GM12891 (cell line): ENCODE measurements at regions not wholly inside any gene's neighbourhood (a gene's known extent, or its start where the extent isn't known, plus 50 kb on each side); places are given as distances from the start of the nearest gene placed in this dataset.

Experiments used
- DNase-seq: peaks from one replicate; pipeline ENCODE4 v3.0.0; 2011; ENCODE audit warnings: low spot score; ENCODE audit not compliant: insufficient read length
- FAIRE-seq: peaks from 2 replicates; lab custom pipeline; 2011; peaks lifted over from hg19 to GRCh38; lab: Jason Lieb, UNC
- PAX5 ChIP-seq: IDR thresholded peaks from 2 replicates; pipeline ENCODE4 v1.6.1; 2011; ENCODE audit warnings: low read length, moderate library complexity, mild to moderate bottlenecking; ENCODE audit not compliant: insufficient read depth, severe bottlenecking
- POLR2A ChIP-seq: IDR thresholded peaks from 2 replicates; pipeline ENCODE4 v1.6.1; 2011; ENCODE audit warnings: low read depth, low read length, control low read depth
- POLR2AphosphoS5 ChIP-seq: IDR thresholded peaks from 2 replicates; pipeline ENCODE4 v1.6.1; 2011; ENCODE audit warnings: low read depth, low read length, control low read depth
- POU2F2 ChIP-seq: IDR thresholded peaks from 2 replicates; pipeline ENCODE4 v1.6.1; 2011; ENCODE audit warnings: low read depth, mild to moderate bottlenecking, control low read depth, low read length, moderate library complexity
- SPI1 ChIP-seq: IDR thresholded peaks from 2 replicates; pipeline ENCODE4 v1.6.1; 2011; ENCODE audit warnings: low read depth, low read length, control low read depth
- TAF1 ChIP-seq: IDR thresholded peaks from 2 replicates; pipeline ENCODE4 v1.6.1; 2011; ENCODE audit warnings: low read depth, low read length, control low read depth

- TF ChIP-seq TAF1 (no peak), PAX5 (no peak), POLR2AphosphoS5 (no peak), SPI1 (no peak), POU2F2 (no peak), POLR2A (no peak)
- DNase-seq (no peak), FAIRE-seq (no peak)
These were observed 725.1 kb downstream of the SORCS1 start for GRCh38 chr10:106439366-106439765.

GRCh38 chr10:106438386-106438785 lies 726.1 kb downstream of the SORCS1 start:
- DNase-seq: no peak
- TF ChIP-seq POU2F2 (no peak), POLR2A (no peak), SPI1 (no peak), PAX5 (no peak), POLR2AphosphoS5 (no peak), TAF1 (no peak)
- no peak for FAIRE-seq

GRCh38 chr10:106436123-106436715 lies 728.3 kb downstream of the SORCS1 start:
- FAIRE-seq: no peak

GRCh38 chr10:106435081-106435480 lies 729.4 kb downstream of the SORCS1 start:
- FAIRE-seq (no peak), DNase-seq (no peak)
- TF ChIP-seq PAX5 (no peak), POU2F2 (no peak), POLR2A (no peak), POLR2AphosphoS5 (no peak), SPI1 (no peak), TAF1 (no peak)

More at GRCh38 chr10:106436123-106436715, 728.3 kb downstream of the SORCS1 start:
- DNase-seq: no peak
- TF ChIP-seq POLR2A: no peak
- TF ChIP-seq PAX5: no peak
- TF ChIP-seq SPI1: no peak
- no peak for TF ChIP-seq POLR2AphosphoS5
- no peak for TF ChIP-seq POU2F2

DNA sequence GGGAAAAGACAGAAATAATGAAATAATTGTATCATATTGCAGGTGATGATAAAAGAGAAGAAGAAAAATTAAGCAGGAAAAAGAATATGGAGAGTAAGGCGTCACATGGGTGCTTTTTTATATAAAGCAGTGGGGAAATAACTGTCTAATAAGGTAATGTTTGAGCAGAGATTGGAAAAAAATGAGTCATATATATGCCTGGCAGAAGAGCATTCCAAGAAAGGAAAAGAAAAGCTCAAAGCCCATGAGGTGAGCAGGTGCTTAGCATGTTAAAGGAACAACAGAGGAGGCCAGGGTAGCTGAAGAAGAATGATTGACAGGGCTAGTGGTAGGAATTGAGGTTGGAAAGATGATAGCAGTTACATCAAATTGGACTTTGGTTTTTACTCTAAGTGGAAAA lies 739.5 kb downstream of the SORCS1 start:
- FAIRE-seq (no peak), DNase-seq (no peak)
- no peak for TF ChIP-seq PAX5
- no peak for TF ChIP-seq POLR2A
- TF ChIP-seq POU2F2: no peak
- TF ChIP-seq TAF1: no peak
- no peak for TF ChIP-seq SPI1
- TF ChIP-seq POLR2AphosphoS5: no peak

DNA sequence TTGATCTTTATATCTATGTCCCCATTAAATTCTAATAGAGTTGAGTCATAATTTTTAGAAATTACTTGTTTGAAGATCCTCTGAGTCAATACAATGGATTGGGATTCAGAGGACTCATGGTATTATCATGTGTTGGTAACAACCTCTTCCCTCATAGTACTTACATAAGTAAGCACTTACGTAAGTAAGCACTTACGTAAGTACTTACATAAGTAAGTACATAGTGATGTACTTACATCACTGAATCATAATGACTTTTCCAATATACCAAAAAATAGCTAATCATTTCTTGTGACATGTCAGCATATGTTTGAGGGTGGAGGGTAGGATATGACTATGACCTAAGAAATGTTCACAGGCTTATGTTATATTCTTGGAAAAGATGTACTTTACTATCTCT lies 740.5 kb downstream of the SORCS1 start:
- FAIRE-seq: no peak
- no peak for DNase-seq
- no peak for TF ChIP-seq POLR2A
- TF ChIP-seq POLR2AphosphoS5: no peak
- no peak for TF ChIP-seq PAX5
- TF ChIP-seq TAF1: no peak
- TF ChIP-seq POU2F2: no peak
- TF ChIP-seq SPI1: no peak

- DNase-seq: no peak
- TF ChIP-seq SPI1 (no peak), POU2F2 (no peak), POLR2AphosphoS5 (no peak), TAF1 (no peak), PAX5 (no peak), POLR2A (no peak)
- FAIRE-seq: no peak
These were observed 754.2 kb downstream of the SORCS1 start for GRCh38 chr10:106410331-106410730.

DNA sequence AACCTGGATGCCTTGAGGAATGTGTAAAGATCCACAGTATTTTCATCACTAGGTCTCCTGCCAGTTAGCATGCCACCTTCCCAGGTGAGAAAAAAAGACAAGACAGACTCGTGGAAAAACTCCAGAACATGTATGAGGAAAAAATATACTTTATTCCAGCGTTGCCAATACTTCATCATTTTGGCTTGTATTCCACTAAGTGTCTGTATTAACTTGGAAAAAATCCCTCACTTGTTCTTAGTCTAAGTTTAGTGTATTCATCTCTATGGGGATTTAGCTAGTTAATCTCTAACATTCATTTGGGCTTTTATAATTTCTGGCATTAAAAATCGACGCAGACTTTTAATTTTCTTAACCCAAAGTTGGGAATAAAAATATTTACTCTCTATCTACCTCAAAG lies 759.4 kb downstream of the SORCS1 start:
- TF ChIP-seq SPI1 (no peak), POLR2A (no peak), PAX5 (no peak), POU2F2 (no peak), POLR2AphosphoS5 (no peak), TAF1 (no peak)
- FAIRE-seq: no peak
- DNase-seq: no peak

GRCh38 chr10:106402458-106402857 lies 762.0 kb downstream of the SORCS1 start:
- no peak for FAIRE-seq
- TF ChIP-seq TAF1 (no peak), POU2F2 (no peak), POLR2AphosphoS5 (no peak), POLR2A (no peak), SPI1 (no peak), PAX5 (no peak)
- DNase-seq: no peak

DNA sequence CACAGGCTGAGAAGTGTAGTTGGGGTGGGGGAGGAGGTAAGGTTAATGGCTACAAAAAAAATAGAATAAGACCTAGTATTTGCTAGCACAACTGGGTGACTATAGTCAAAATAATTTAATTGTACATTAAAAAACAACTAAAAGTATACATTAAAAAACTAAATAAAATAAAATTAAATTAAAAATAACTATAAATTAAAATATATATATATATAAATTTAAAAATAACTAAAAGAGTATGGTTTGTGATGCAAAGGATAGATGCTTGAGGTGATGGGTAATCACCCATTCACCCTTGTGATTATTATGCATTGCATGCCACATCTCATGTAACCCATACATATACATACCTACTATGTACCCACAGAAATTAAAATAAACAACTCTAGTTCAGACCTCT lies 762.5 kb downstream of the SORCS1 start:
- FAIRE-seq (no peak), DNase-seq (no peak)
- no peak for TF ChIP-seq PAX5
- no peak for TF ChIP-seq POU2F2
- TF ChIP-seq POLR2A: no peak
- no peak for TF ChIP-seq SPI1
- no peak for TF ChIP-seq POLR2AphosphoS5
- no peak for TF ChIP-seq TAF1

DNA sequence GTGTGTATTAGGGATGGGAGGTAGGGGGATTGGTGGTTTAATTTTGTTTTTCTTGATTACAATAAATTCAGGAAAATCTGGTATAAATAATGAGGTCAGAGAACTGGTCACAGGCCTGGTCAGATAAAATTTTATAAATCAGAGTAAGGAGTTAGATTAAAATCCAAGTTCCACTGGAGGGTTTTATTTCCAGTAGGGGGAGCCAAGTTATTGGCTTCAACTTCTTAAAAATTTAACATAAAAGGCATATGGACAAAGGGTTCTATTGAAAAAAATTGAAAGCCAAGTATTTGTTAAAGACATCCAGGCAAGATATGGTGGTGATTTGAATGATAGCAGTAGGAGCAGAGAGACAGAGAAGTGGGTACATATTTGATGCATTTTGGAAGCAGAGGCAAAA lies 763.3 kb downstream of the SORCS1 start:
- FAIRE-seq: no peak
- no peak for DNase-seq

More for the DNA sequence above, 763.3 kb downstream of the SORCS1 start:
- TF ChIP-seq POLR2A (no peak), TAF1 (no peak), POLR2AphosphoS5 (no peak)
